Fibroblast of lung (primary cell): ENCODE measurements at regions not wholly inside any gene's neighbourhood (a gene's known extent, or its start where the extent isn't known, plus 50 kb on each side); places are given as distances from the start of the nearest gene placed in this dataset.
"Not testable (repeated sequence)": the region's sequence is repeated elsewhere in the genome, so short reads cannot be mapped to it uniquely, and the experiment has no call there.

Experiments used
- DNase-seq, 2 donors: peaks; one replicate each; pipeline versions ENCODE4 v3.0.0 to v3.0.0-alpha.2; 2010; ENCODE audit warnings: low read depth in 2 of 2
- H2AFZ ChIP-seq: 2 replicates; pipeline ENCODE4 v1.5.1; 2012; ENCODE audit warnings: low read length, control low read depth, inconsistent platforms
- H3K27ac ChIP-seq: 2 replicates; pipeline ENCODE4 v1.5.1; 2011; ENCODE audit warnings: low read length, control low read depth; ENCODE audit not compliant: insufficient read depth
- H3K27me3 ChIP-seq: 2 replicates; pipeline ENCODE4 v1.5.1; 2011; ENCODE audit warnings: mild to moderate bottlenecking, low read length; ENCODE audit not compliant: control insufficient read depth, insufficient read depth
- H3K36me3 ChIP-seq: 2 replicates; pipeline ENCODE4 v1.5.1; 2011; ENCODE audit warnings: low read length; ENCODE audit not compliant: control insufficient read depth, insufficient read depth
- H3K4me1 ChIP-seq: 2 replicates; pipeline ENCODE4 v1.5.1; 2011; ENCODE audit warnings: low read length; ENCODE audit not compliant: control insufficient read depth, insufficient read depth; ENCODE audit errors: extremely low read depth
- H3K4me2 ChIP-seq: 2 replicates; pipeline ENCODE4 v1.5.1; 2011; ENCODE audit warnings: low read length, control low read depth; ENCODE audit not compliant: insufficient read depth; ENCODE audit errors: extremely low read depth
- H3K4me3 ChIP-seq, 4 experiments: fragments of 200-600 bp in 1 of 4; sonication (generic) in 1 of 4; replicated peaks in 1 of 4; 2 replicates each; pipeline ENCODE4 v1.5.1; 2011 to 2016; ENCODE audit warnings: low read length in 4 of 4, low read depth in 3 of 4, mild to moderate bottlenecking in 3 of 4, control low read depth in 2 of 4, inconsistent platforms in 1 of 4, mixed read lengths in 1 of 4; ENCODE audit not compliant: insufficient read depth in 1 of 4; ENCODE audit errors: control extremely low read depth in 1 of 4
- H3K79me2 ChIP-seq: 2 replicates; pipeline ENCODE4 v1.5.1; 2012; ENCODE audit warnings: mild to moderate bottlenecking, low read length, inconsistent platforms; ENCODE audit not compliant: control insufficient read depth, insufficient read depth
- H3K9ac ChIP-seq: 2 replicates; pipeline ENCODE4 v1.5.1; 2011; ENCODE audit warnings: mild to moderate bottlenecking, low read length, control low read depth; ENCODE audit not compliant: insufficient read depth
- H3K9me3 ChIP-seq: 2 replicates; pipeline ENCODE4 v1.5.1; 2012; ENCODE audit warnings: low read depth, low read length; ENCODE audit not compliant: control insufficient read depth, insufficient read depth
- H4K20me1 ChIP-seq: 2 replicates; pipeline ENCODE4 v1.5.1; 2011; ENCODE audit warnings: low read length; ENCODE audit not compliant: control insufficient read depth, insufficient read depth; ENCODE audit errors: extremely low read depth
- CTCF ChIP-seq, 2 donors: IDR thresholded peaks in 1 of 2; conservative IDR thresholded peaks in 1 of 2; 1 replicate in 1 of 2; 2 replicates in 1 of 2; pipeline ENCODE4 v1.5.1; 2011 to 2012; ENCODE audit warnings: low read length in 2 of 2, control low read depth in 1 of 2, inconsistent platforms in 1 of 2, low read depth in 1 of 2, mild to moderate bottlenecking in 1 of 2
- EZH2 ChIP-seq: IDR thresholded peaks from 2 replicates; pipeline ENCODE4 v1.5.1; 2012; ENCODE audit warnings: low read length, control low read depth, mild to moderate bottlenecking; ENCODE audit errors: missing control alignments

DNA sequence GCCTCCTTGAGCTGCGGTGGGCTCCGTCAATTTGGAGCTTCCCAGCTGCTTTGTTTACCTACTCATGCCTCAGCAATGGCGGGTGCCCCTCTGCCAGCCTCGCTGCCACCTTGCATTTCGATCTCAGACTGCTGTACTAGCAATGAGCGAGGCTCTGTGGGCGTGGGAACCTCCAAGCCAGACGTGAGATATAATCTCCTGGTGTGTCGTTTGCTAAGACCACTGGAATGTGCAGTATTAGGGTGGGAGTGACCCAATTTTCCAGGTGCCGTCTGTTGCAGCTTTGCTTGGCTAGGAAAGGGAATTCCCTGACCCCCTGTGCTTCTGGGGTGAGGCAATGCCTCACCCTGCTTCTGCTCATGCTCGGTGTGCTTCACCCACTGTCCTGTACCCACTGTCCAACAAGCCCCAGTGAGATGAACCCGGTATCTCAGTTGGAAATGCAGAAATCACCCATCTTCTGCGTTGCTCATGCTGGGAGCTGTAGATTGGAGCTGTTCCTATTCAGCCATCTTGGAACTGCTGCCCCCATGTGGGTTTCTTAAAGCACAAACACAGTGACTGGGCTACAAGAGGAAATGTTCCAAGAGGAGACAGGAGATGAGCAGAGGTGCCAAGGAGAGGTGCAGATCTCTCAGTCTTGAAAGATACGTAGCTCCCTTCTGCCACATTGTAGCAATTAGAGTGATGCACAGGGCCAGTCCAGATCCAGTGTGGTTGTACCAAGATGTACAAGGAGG is 193.0 kb upstream of the IGFBP7 start:
- TF ChIP-seq EZH2, result no peak
- TF ChIP-seq CTCF (conservative IDR thresholded peaks at IDR 0.05 in 1 of 2, IDR thresholded peaks at IDR 0.05 in 1 of 2; ENCODE audit: low read depth in 1 of 2, low read length in 2 of 2), result no peak
- Histone ChIP-seq H3K4me1 (no peaks in the 10 kb centered on the region), H4K20me1 (no peaks in the 10 kb centered on the region), H3K79me2 (no peaks in the 10 kb centered on the region), H2AFZ (no peak overlapping the region), H3K4me2 (no peak overlapping the region), H3K27ac (no peak overlapping the region), H3K4me3 (no peak overlapping the region), H3K9me3 (no peaks in the 10 kb centered on the region), H3K9ac (no peak overlapping the region), H3K27me3 (no peaks in the 10 kb centered on the region), H3K36me3 (no peaks in the 10 kb centered on the region)
- DNase-seq, result peak in 1 of 2 donors; percentile 33

GRCh38 chr4:57300300-57300699 is 190.1 kb upstream of the IGFBP7 start:
- H2AFZ ChIP-seq, H3K4me3 ChIP-seq, H3K27ac ChIP-seq, H3K9me3 ChIP-seq, H3K4me2 ChIP-seq, H3K36me3 ChIP-seq, H3K79me2 ChIP-seq, H3K27me3 ChIP-seq, H4K20me1 ChIP-seq, H3K9ac ChIP-seq, DNase-seq, H3K4me1 ChIP-seq: not testable (repeated sequence)

DNA sequence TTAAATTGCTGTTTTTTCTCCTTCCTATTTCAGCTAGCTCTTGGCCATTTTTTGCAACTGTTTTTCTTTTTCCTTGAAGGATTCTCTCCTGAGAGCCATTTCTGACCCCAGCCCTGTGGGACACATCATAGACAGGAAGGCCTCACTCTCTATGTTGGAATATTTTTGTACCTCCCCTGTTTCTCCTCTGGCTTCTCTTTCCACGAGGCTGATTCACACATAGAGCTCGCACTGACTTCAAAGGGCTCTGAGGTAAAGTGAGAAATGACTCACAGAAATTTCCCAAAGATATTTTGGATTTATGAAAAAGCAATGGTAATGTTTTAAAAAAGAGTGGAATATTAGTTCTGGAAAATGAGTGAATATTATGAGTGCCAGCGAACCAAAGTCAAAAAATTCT is 181.7 kb upstream of the IGFBP7 start:
- Histone ChIP-seq H3K79me2 (no peaks in the 10 kb centered on the region), H3K27me3 (no peaks in the 10 kb centered on the region), H3K36me3 (no peaks in the 10 kb centered on the region), H3K9ac (no peak overlapping the region), H4K20me1 (no peaks in the 10 kb centered on the region), H3K9me3 (no peaks in the 10 kb centered on the region), H3K4me2 (no peak overlapping the region), H3K4me3 (no peak overlapping the region), H3K4me1 (no peaks in the 10 kb centered on the region), H3K27ac (no peak overlapping the region), H2AFZ (no peak overlapping the region)
- peak in 1 of 2 donors; percentile 75 for DNase-seq
- TF ChIP-seq EZH2 (no peak), CTCF (conservative IDR thresholded peaks at IDR 0.05 in 1 of 2, IDR thresholded peaks at IDR 0.05 in 1 of 2; ENCODE audit: low read depth in 1 of 2, low read length in 2 of 2) (no peak)
